SK-N-SH (cell line): ENCODE measurements at regions not wholly inside any gene's neighbourhood (a gene's known extent, or its start where the extent isn't known, plus 50 kb on each side); places are given as distances from the start of the nearest gene placed in this dataset.
A peak's percentile ranks its signal among the peaks of the same experiment; 100 is the strongest.

Experiments used
- CTCF ChIA-PET: fragments of 300-600, 350-600 bp; formaldehyde crosslinking; extraction: SDS; loops from one replicate; lab custom pipeline; 2021; lab: Yijun Ruan, JAX
- POLR2A ChIA-PET: fragments of 350-600 bp; sonication (Branson Sonifier 250); formaldehyde crosslinking; extraction: SDS; loops from one replicate; lab custom pipeline; 2020; ENCODE audit warnings: antibody characterized with exemption, inconsistent platforms; lab: Yijun Ruan, JAX
- DNase-seq: peaks from one replicate; pipeline ENCODE4 v3.0.0; 2012
- H2AFZ ChIP-seq: fragments of 200-600 bp; sonication (generic); 2 replicates; pipeline ENCODE4 v1.8.1; 2016; ENCODE audit warnings: antibody characterized with exemption, mild to moderate bottlenecking, low read depth
- H3F3A ChIP-seq: fragments of 200-600 bp; sonication (generic); replicated peaks from 2 replicates; pipeline ENCODE3; 2016; ENCODE audit warnings: antibody characterized with exemption, mild to moderate bottlenecking; ENCODE audit not compliant: insufficient read depth
- H3K27ac ChIP-seq, 2 experiments: fragments of 200-500 bp in 1 of 2; fragments of 200-600 bp in 1 of 2; sonication (Bioruptor generic) in 1 of 2; sonication (generic), shearing (Covaris generic) in 1 of 2; 2 replicates each; pipeline versions ENCODE4 v1.5.1 to v1.6.1; 2014 to 2016; ENCODE audit warnings: low read depth in 2 of 2, inconsistent platforms in 1 of 2, low read length in 1 of 2, mild to moderate bottlenecking in 1 of 2, mixed read lengths in 1 of 2
- H3K27me3 ChIP-seq: fragments of 200-600 bp; sonication (generic), shearing (Covaris generic); 2 replicates; pipeline ENCODE4 v1.6.1; 2016; ENCODE audit warnings: mixed run types; ENCODE audit not compliant: insufficient read depth
- H3K36me3 ChIP-seq, 2 experiments: fragments of 200-500 bp in 1 of 2; fragments of 200-600 bp in 1 of 2; sonication (Bioruptor generic) in 1 of 2; sonication (generic) in 1 of 2; replicated peaks in 1 of 2; 2 replicates each; pipeline versions ENCODE3 to v1.5.1; 2014 to 2016; ENCODE audit warnings: low read length in 1 of 2, mild to moderate bottlenecking in 1 of 2; ENCODE audit not compliant: insufficient read depth in 2 of 2, control insufficient read depth in 1 of 2
- H3K4me1 ChIP-seq, 2 experiments: fragments of 200-500 bp in 1 of 2; fragments of 200-600 bp in 1 of 2; sonication (Bioruptor generic) in 1 of 2; sonication (generic), shearing (Covaris generic) in 1 of 2; 2 replicates each; pipeline versions ENCODE4 v1.5.1 to v1.6.1; 2014 to 2016; ENCODE audit warnings: low read depth in 1 of 2, low read length in 1 of 2, mixed run types in 1 of 2; ENCODE audit not compliant: insufficient read depth in 2 of 2, control insufficient read depth in 1 of 2
- H3K4me2 ChIP-seq: fragments of 200-600 bp; sonication (generic), shearing (Covaris generic); 2 replicates; pipeline ENCODE4 v1.6.1; 2017; ENCODE audit warnings: mixed run types
- H3K4me3 ChIP-seq, 2 experiments: fragments of 200-500 bp in 1 of 2; fragments of 200-600 bp in 1 of 2; sonication (Bioruptor generic) in 1 of 2; sonication (generic), shearing (Covaris generic) in 1 of 2; 2 replicates each; pipeline versions ENCODE4 v1.5.1 to v1.8.1; 2014 to 2016; ENCODE audit warnings: low read depth in 2 of 2, inconsistent platforms in 1 of 2, low read length in 1 of 2, mild to moderate bottlenecking in 1 of 2, mixed read lengths in 1 of 2, moderate library complexity in 1 of 2
- H3K79me2 ChIP-seq: fragments of 200-600 bp; sonication (generic); 2 replicates; pipeline ENCODE4 v1.8.1; 2017; ENCODE audit warnings: mild to moderate bottlenecking; ENCODE audit not compliant: insufficient read depth
- H3K9ac ChIP-seq: fragments of 200-600 bp; sonication (generic); 2 replicates; pipeline ENCODE4 v1.6.1; 2017; ENCODE audit warnings: mixed run types
- H3K9me2 ChIP-seq: fragments of 200-600 bp; sonication (generic); 2 replicates; pipeline ENCODE4 v1.6.1; 2017; ENCODE audit warnings: mixed run types
- H3K9me3 ChIP-seq: fragments of 200-600 bp; sonication (generic); 2 replicates; pipeline ENCODE4 v1.6.1; 2017; ENCODE audit warnings: mixed run types, mild to moderate bottlenecking, moderate library complexity
- H4K20me1 ChIP-seq: fragments of 200-600 bp; sonication (generic); 2 replicates; pipeline ENCODE4 v1.6.1; 2017; ENCODE audit warnings: mild to moderate bottlenecking, mixed run types; ENCODE audit not compliant: insufficient read depth
- CHD2 ChIP-seq: fragments of 150-350 bp; IDR thresholded peaks from 2 replicates; pipeline ENCODE4 v1.6.1; 2018; ENCODE audit warnings: low read length; ENCODE audit not compliant: partially characterized antibody
- ELF1 ChIP-seq: IDR thresholded peaks from 2 replicates; pipeline ENCODE4 v1.4.0; 2012
- EZH2phosphoT487 ChIP-seq: fragments of 200-600 bp; sonication (generic); IDR thresholded peaks from 2 replicates; pipeline ENCODE4 v1.6.1; 2017; ENCODE audit warnings: low read depth, mixed run types, mild to moderate bottlenecking, antibody characterized with exemption, moderate library complexity, borderline replicate concordance
- FOXM1 ChIP-seq: IDR thresholded peaks from 2 replicates; pipeline ENCODE4 v1.4.0; 2012; ENCODE audit warnings: low read depth, mild to moderate bottlenecking
- JUND ChIP-seq: IDR thresholded peaks from 2 replicates; pipeline ENCODE4 v1.4.0; 2012
- RAD21 ChIP-seq: IDR thresholded peaks from 2 replicates; pipeline ENCODE4 v1.6.1; 2012; ENCODE audit warnings: mild to moderate bottlenecking, low read length
- RCOR1 ChIP-seq: fragments of 150-350 bp; IDR thresholded peaks from 2 replicates; pipeline ENCODE4 v1.6.1; 2017; ENCODE audit warnings: antibody characterized with exemption, low read length
- REST ChIP-seq: IDR thresholded peaks from 2 replicates; pipeline ENCODE4 v1.6.1; 2012; ENCODE audit warnings: mild to moderate bottlenecking, low read depth, low read length, moderate library complexity
- WGBS: methylation state at CpG from one replicate; pipeline ENCODE4 v1.1.6; 2017; ENCODE audit warnings: low lambda C conversion rate; 5-methylcytosine and 5-hydroxymethylcytosine counted together
- TF ChIP-seq, protein P1 (sequence below): fragments of 150-350 bp; IDR thresholded peaks from 2 replicates; pipeline ENCODE4 v1.6.1; 2016; ENCODE audit warnings: mild to moderate bottlenecking, low read depth, low read length

DNA sequence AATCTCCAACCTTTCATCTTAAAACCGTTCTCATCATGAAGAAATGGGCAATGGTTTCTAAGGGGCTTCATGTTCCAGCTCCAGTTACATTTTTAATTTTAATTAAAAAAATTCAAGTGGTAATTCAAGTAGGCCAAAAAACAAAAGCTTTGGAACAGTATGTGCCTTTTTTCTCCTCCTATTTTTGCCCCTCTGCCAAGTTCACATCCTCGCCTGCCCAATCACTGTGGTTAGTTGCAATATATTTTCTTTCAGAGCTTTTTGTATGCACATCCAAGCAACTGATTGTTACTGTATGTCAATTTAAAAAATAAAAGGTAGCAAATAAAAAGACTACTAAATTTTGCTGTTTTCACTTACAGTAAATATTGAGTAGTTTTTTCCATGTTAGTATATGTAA lies 99.8 kb upstream of the B3GAT2 start:
- Histone ChIP-seq H2AFZ (no peak overlapping the region), H3K4me2 (no peak overlapping the region), H3K27ac (no peak overlapping the region), H3K4me3 (no peak overlapping the region), H3K9me3 (no peaks in the 10 kb centered on the region), H3F3A (no peaks in the 10 kb centered on the region), H3K4me1 (no peaks in the 10 kb centered on the region), H3K9ac (no peak overlapping the region), H3K27me3 (no peaks in the 10 kb centered on the region), H3K79me2 (no peaks in the 10 kb centered on the region), H4K20me1 (no peaks in the 10 kb centered on the region), H3K9me2 (no peaks in the 10 kb centered on the region), H3K36me3 (no peaks in the 10 kb centered on the region)
- ChIA-PET CTCF (no interaction called here), POLR2A (no interaction called here)
- TF ChIP-seq CHD2 (no peak), EZH2phosphoT487 (no peak), ELF1 (no peak), RAD21 (no peak), JUND (no peak), RCOR1 (no peak), FOXM1 (no peak)
- DNase-seq: no peak
- 25% methylated on average over 2 of the region's 2 CpGs for WGBS

DNA sequence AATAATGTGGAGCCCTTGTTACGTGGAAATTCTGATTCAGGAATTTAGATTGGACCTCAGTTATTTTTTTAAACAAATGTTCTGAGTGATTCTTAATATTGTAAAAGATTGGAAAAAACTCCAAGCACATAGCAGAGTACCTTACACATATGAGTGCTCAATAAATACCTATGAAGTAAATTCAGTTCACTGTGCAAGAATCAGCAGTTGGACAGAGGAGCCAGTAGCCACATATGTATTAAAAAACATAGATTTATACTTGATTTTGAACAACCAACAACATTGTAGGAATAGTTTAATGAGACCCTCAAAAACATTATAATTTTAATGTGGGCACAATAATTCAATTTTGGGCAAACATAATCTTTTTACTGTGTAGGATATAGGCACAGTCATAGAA lies 109.3 kb upstream of the B3GAT2 start:
- Histone ChIP-seq H3K9me2 (no peaks in the 10 kb centered on the region), H3K4me2 (no peak overlapping the region), H3K4me1 (no peaks in the 10 kb centered on the region), H4K20me1 (no peaks in the 10 kb centered on the region), H3K9ac (no peak overlapping the region), H3K36me3 (no peaks in the 10 kb centered on the region), H2AFZ (no peak overlapping the region), H3K27me3 (no peaks in the 10 kb centered on the region), H3K9me3 (no peaks in the 10 kb centered on the region), H3K4me3 (no peak overlapping the region), H3F3A (no peaks in the 10 kb centered on the region), H3K79me2 (no peaks in the 10 kb centered on the region), H3K27ac (no peak overlapping the region)
- WGBS: 3% methylated on average over 1 of the region's 1 CpG
- POLR2A ChIA-PET: no interaction called here
- TF ChIP-seq REST: 0 out of 2 replicates have a peak, but pooled peaks have one; percentile 13
- TF ChIP-seq, protein P1, sequence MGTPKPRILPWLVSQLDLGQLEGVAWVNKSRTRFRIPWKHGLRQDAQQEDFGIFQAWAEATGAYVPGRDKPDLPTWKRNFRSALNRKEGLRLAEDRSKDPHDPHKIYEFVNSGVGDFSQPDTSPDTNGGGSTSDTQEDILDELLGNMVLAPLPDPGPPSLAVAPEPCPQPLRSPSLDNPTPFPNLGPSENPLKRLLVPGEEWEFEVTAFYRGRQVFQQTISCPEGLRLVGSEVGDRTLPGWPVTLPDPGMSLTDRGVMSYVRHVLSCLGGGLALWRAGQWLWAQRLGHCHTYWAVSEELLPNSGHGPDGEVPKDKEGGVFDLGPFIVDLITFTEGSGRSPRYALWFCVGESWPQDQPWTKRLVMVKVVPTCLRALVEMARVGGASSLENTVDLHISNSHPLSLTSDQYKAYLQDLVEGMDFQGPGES: no peak
- CTCF ChIA-PET: no interaction called here
- DNase-seq: no peak
